Neural progenitor cell (in vitro differentiated cells): ENCODE measurements at regions not wholly inside any gene's neighbourhood (a gene's known extent, or its start where the extent isn't known, plus 50 kb on each side); places are given as distances from the start of the nearest gene placed in this dataset.

Experiments used
- DNase-seq: peaks from one replicate; pipeline ENCODE4 v3.0.0-alpha.2; 2016; ENCODE audit warnings: low spot score
- H2AFZ ChIP-seq: fragments of 200-600 bp; sonication (generic); replicated peaks from 2 replicates; pipeline ENCODE4 v1.6.1; 2016; ENCODE audit warnings: antibody characterized with exemption
- H3F3A ChIP-seq: fragments of 200-600 bp; sonication (generic); 2 replicates; pipeline ENCODE4 v1.6.1; 2016; ENCODE audit warnings: antibody characterized with exemption, low read depth
- H3K27ac ChIP-seq: fragments of 200-600 bp; sonication (generic); 2 replicates; pipeline ENCODE4 v1.5.1; 2016; ENCODE audit warnings: mild to moderate bottlenecking
- H3K27me3 ChIP-seq: fragments of 200-600 bp; sonication (generic); 2 replicates; pipeline ENCODE4 v1.6.1; 2016; ENCODE audit warnings: mild to moderate bottlenecking, moderate library complexity
- H3K36me3 ChIP-seq: fragments of 200-600 bp; sonication (generic); 2 replicates; pipeline ENCODE4 v1.5.1; 2016
- H3K4me1 ChIP-seq: fragments of 200-600 bp; sonication (generic); 2 replicates; pipeline ENCODE4 v1.6.1; 2016; ENCODE audit warnings: mixed run types
- H3K4me2 ChIP-seq: fragments of 200-600 bp; sonication (generic); 2 replicates; pipeline ENCODE4 v1.6.1; 2016
- H3K4me3 ChIP-seq: fragments of 200-600 bp; sonication (generic); 2 replicates; pipeline ENCODE4 v1.5.1; 2016
- H3K79me2 ChIP-seq: fragments of 200-600 bp; sonication (generic); 2 replicates; pipeline ENCODE4 v1.6.1; 2016; ENCODE audit warnings: low read depth
- H3K9ac ChIP-seq: fragments of 200-600 bp; sonication (generic); 2 replicates; pipeline ENCODE4 v1.6.1; 2016
- H3K9me3 ChIP-seq: fragments of 200-600 bp; sonication (generic); 2 replicates; pipeline ENCODE4 v1.5.1; 2016; ENCODE audit warnings: low read depth
- H4K20me1 ChIP-seq: fragments of 200-600 bp; sonication (generic); 2 replicates; pipeline ENCODE4 v1.6.1; 2016; ENCODE audit warnings: low read depth
- H3K27ac Mint-ChIP-seq: 3 replicates; pipeline ENCODE4 v1.8.0; 2021; ENCODE audit warnings: mixed read lengths
- H3K27me3 Mint-ChIP-seq: 2 replicates; pipeline ENCODE4 v1.8.0; 2022; ENCODE audit warnings: low read depth, mild to moderate bottlenecking, inconsistent platforms, moderate library complexity, mixed read lengths; ENCODE audit not compliant: insufficient read depth
- H3K36me3 Mint-ChIP-seq: 3 replicates; pipeline ENCODE4 v1.8.0; 2021; ENCODE audit warnings: mixed read lengths
- H3K4me1 Mint-ChIP-seq: 3 replicates; pipeline ENCODE4 v1.8.0; 2021; ENCODE audit warnings: mixed read lengths
- H3K4me3 Mint-ChIP-seq: 3 replicates; pipeline ENCODE4 v1.8.0; 2021; ENCODE audit warnings: mild to moderate bottlenecking, moderate library complexity, mixed read lengths
- H3K9me3 Mint-ChIP-seq: 3 replicates; pipeline ENCODE4 v1.8.0; 2020; ENCODE audit warnings: mixed read lengths
- CTCF ChIP-seq: fragments of 200-600 bp; sonication (generic); IDR thresholded peaks from 2 replicates; pipeline ENCODE4 v1.5.1; 2017; ENCODE audit warnings: antibody characterized with exemption, mild to moderate bottlenecking
- EZH2 ChIP-seq: fragments of 200-600 bp; sonication (generic); IDR thresholded peaks from 2 replicates; pipeline ENCODE4 v1.6.1; 2017; ENCODE audit warnings: antibody characterized with exemption, mild to moderate bottlenecking, moderate library complexity
- EZH2phosphoT487 ChIP-seq: fragments of 200-600 bp; sonication (generic); IDR thresholded peaks from 2 replicates; pipeline ENCODE4 v1.6.1; 2017; ENCODE audit warnings: antibody characterized with exemption

DNA sequence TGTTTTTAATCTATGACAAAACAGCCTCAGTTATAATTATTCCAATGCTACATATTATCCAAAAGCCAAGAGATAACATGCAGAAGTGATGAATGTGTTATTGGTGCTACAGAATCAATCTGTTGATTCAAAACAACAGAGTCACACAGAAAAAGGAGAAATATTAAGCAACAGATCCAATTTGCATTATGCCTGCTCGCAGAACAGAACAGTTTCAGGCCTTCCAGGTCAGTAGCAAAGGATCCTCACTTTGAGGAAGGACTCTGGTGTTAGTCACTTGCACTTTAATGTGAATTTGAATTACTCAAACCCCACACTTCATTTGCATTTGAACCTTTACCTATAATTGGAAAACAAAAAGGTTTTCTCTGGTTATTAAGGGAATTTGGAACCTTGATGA lies 198.6 kb upstream of the NT5E start:
- no peaks in the 10 kb centered on the region for H3K4me1 Mint-ChIP-seq
- Histone ChIP-seq H4K20me1 (no peaks in the 10 kb centered on the region), H3K9me3 (no peaks in the 10 kb centered on the region), H3K4me1 (no peaks in the 10 kb centered on the region), H3K36me3 (no peaks in the 10 kb centered on the region), H3F3A (no peaks in the 10 kb centered on the region), H2AFZ (no peak overlapping the region), H3K27ac (no peak overlapping the region), H3K9ac (no peak overlapping the region), H3K4me2 (no peak overlapping the region), H3K27me3 (no peaks in the 10 kb centered on the region), H3K79me2 (no peaks in the 10 kb centered on the region), H3K4me3 (no peak overlapping the region)
- no peak overlapping the region for H3K4me3 Mint-ChIP-seq
- H3K36me3 Mint-ChIP-seq = no peaks in the 10 kb centered on the region
- H3K27me3 Mint-ChIP-seq = no peaks in the 10 kb centered on the region
- no peaks in the 10 kb centered on the region for H3K9me3 Mint-ChIP-seq
- no peak for DNase-seq
- H3K27ac Mint-ChIP-seq = no peak overlapping the region
- TF ChIP-seq EZH2 = no peak
- TF ChIP-seq CTCF = no peak
- TF ChIP-seq EZH2phosphoT487 = no peak

DNA sequence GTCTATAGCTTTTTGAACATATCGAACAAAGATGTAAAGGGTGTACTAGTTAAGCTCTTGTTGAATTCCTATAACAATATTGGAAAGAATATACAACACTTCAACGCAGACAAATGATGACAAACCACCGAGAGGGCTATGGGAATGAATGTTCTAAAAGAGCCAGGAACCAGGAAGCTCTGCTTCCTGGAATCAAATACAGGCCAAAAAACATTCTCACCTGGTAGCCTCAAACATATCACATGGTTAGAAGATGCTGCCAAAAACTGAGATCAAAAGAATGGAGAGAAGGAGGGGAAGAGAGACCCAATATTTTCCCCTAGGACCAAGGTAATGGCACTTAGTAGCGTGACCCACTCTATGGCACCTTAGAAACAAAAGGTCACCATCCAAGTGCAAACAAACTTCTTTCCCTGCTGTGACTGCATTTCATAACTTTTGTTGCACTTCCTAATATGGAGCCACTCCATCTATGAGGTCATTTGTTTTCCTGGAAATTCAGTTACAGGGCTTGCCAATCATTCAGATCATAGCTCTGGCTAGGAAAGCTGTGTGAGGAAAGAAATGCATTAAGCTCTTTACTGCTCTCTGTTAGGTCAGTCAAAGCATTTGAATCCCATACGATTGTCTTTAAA lies 199.2 kb upstream of the NT5E start:
- no peak for TF ChIP-seq CTCF
- no peak for TF ChIP-seq EZH2
- no peak for TF ChIP-seq EZH2phosphoT487
- Histone ChIP-seq H3K79me2 (no peaks in the 10 kb centered on the region), H3K27ac (no peak overlapping the region), H3K27me3 (no peaks in the 10 kb centered on the region), H2AFZ (no peak overlapping the region), H3K9me3 (no peaks in the 10 kb centered on the region), H4K20me1 (no peaks in the 10 kb centered on the region), H3K4me2 (no peak overlapping the region), H3K4me1 (no peaks in the 10 kb centered on the region), H3K4me3 (no peak overlapping the region), H3K36me3 (no peaks in the 10 kb centered on the region), H3F3A (no peaks in the 10 kb centered on the region), H3K9ac (no peak overlapping the region)
- no peak overlapping the region for H3K27ac Mint-ChIP-seq
- H3K4me1 Mint-ChIP-seq = no peaks in the 10 kb centered on the region
- no peak for DNase-seq
- H3K4me3 Mint-ChIP-seq = no peak overlapping the region
- no peaks in the 10 kb centered on the region for H3K27me3 Mint-ChIP-seq
- no peaks in the 10 kb centered on the region for H3K9me3 Mint-ChIP-seq
- H3K36me3 Mint-ChIP-seq = no peaks in the 10 kb centered on the region

GRCh38 chr6:85245004-85245403 lies 204.9 kb upstream of the NT5E start:
- Mint-ChIP-seq H3K4me1 (peaks cover 3% of the 10 kb centered on the region), H3K27ac (no peak overlapping the region), H3K9me3 (no peaks in the 10 kb centered on the region), H3K27me3 (no peaks in the 10 kb centered on the region), H3K36me3 (no peaks in the 10 kb centered on the region), H3K4me3 (no peak overlapping the region)
- no peaks in the 10 kb centered on the region for H3K36me3 ChIP-seq
- no peaks in the 10 kb centered on the region for H3K9me3 ChIP-seq
- H4K20me1 ChIP-seq = no peaks in the 10 kb centered on the region
- H3F3A ChIP-seq = no peaks in the 10 kb centered on the region
- no peak overlapping the region for H3K4me3 ChIP-seq
- H2AFZ ChIP-seq = no peak overlapping the region
- no peaks in the 10 kb centered on the region for H3K27me3 ChIP-seq
- no peak overlapping the region for H3K9ac ChIP-seq
- no peak overlapping the region for H3K27ac ChIP-seq
- H3K4me2 ChIP-seq = no peak overlapping the region
- TF ChIP-seq EZH2phosphoT487 (no peak), CTCF (no peak), EZH2 (no peak)
- no peaks in the 10 kb centered on the region for H3K79me2 ChIP-seq
- no peaks in the 10 kb centered on the region for H3K4me1 ChIP-seq
- no peak for DNase-seq
